Upper lobe of right lung (tissue), 1 donor: ENCODE measurements at regions not wholly inside any gene's neighbourhood (a gene's known extent, or its start where the extent isn't known, plus 50 kb on each side); places are given as distances from the start of the nearest gene placed in this dataset.

Experiments
- ATAC-seq: fragments of 200-7000 bp; cut with Tn5 transposase; one replicate; pipeline ENCODE4 v1.9.1; 2020; ENCODE audit warnings: mild to moderate bottlenecking, moderate library complexity
- DNase-seq: peaks from one replicate; pipeline ENCODE4 v3.0.0-alpha.2; 2020
- H3K27ac ChIP-seq: fragments of 200-600 bp; one replicate; pipeline ENCODE4 v1.8.0; 2022
- H3K27me3 ChIP-seq: fragments of 200-600 bp; one replicate; pipeline ENCODE4 v1.8.0; 2022; ENCODE audit warnings: mild to moderate bottlenecking
- H3K36me3 ChIP-seq: fragments of 200-600 bp; one replicate; pipeline ENCODE4 v1.8.0; 2022
- H3K4me1 ChIP-seq: fragments of 200-600 bp; one replicate; pipeline ENCODE4 v1.8.0; 2022
- H3K4me3 ChIP-seq: fragments of 200-600 bp; one replicate; pipeline ENCODE4 v1.8.0; 2022; ENCODE audit warnings: mild to moderate bottlenecking
- H3K9me3 ChIP-seq: fragments of 200-600 bp; one replicate; pipeline ENCODE4 v1.8.0; 2022
- CTCF ChIP-seq: fragments of 200-600 bp; IDR thresholded peaks from one replicate; pipeline ENCODE4 v1.8.0; 2022; ENCODE audit warnings: antibody characterized with exemption
- intact Hi-C: fragments of 100-400 bp; cut with DNase I; formaldehyde crosslinking; loops from one replicate; pipeline ENCODE4 v1.11.0; 2022
- donor health status: DM: no; HTN: yes; CAD: no; lungs with severe emphysema.

GRCh38 chr15:47218295-47218694 is 499.0 kb upstream of the SEMA6D start:
- ATAC-seq (no peak), DNase-seq (no peak)
- intact Hi-C loops, result no loop called here
- no peaks in the 10 kb centered on the region for H3K27me3 ChIP-seq
- no peak overlapping the region for H3K27ac ChIP-seq
- TF ChIP-seq CTCF, result no peak
- H3K4me3 ChIP-seq, result no peak overlapping the region
- no peaks in the 10 kb centered on the region for H3K9me3 ChIP-seq
- H3K4me1 ChIP-seq, result no peaks in the 10 kb centered on the region
- H3K36me3 ChIP-seq, result no peaks in the 10 kb centered on the region

- no peak for TF ChIP-seq CTCF
- DNase-seq (no peak), ATAC-seq (no peak)
- H3K27ac ChIP-seq, result no peak overlapping the region
- H3K4me1 ChIP-seq, result no peaks in the 10 kb centered on the region
- no peaks in the 10 kb centered on the region for H3K9me3 ChIP-seq
- no peaks in the 10 kb centered on the region for H3K36me3 ChIP-seq
- H3K4me3 ChIP-seq, result no peak overlapping the region
- intact Hi-C loops, result no loop called here
- no peaks in the 10 kb centered on the region for H3K27me3 ChIP-seq
Observed at GRCh38 chr15:47244361-47244760, 472.9 kb upstream of the SEMA6D start.

GRCh38 chr15:47246317-47246716 is 471.0 kb upstream of the SEMA6D start:
- Histone ChIP-seq H3K9me3 (no peaks in the 10 kb centered on the region), H3K27ac (no peak overlapping the region), H3K27me3 (no peaks in the 10 kb centered on the region), H3K36me3 (no peaks in the 10 kb centered on the region), H3K4me1 (no peaks in the 10 kb centered on the region), H3K4me3 (no peak overlapping the region)
- intact Hi-C loops, result no loop called here
- DNase-seq (no peak), ATAC-seq (no peak)
- TF ChIP-seq CTCF, result no peak

GRCh38 chr15:47258521-47258920 is 458.8 kb upstream of the SEMA6D start:
- Histone ChIP-seq H3K4me3 (no peak overlapping the region), H3K36me3 (no peaks in the 10 kb centered on the region), H3K27ac (no peak overlapping the region), H3K27me3 (no peaks in the 10 kb centered on the region), H3K9me3 (no peaks in the 10 kb centered on the region), H3K4me1 (no peaks in the 10 kb centered on the region)
- intact Hi-C loops, result no loop called here
- ATAC-seq (no peak), DNase-seq (no peak)
- no peak for TF ChIP-seq CTCF

GRCh38 chr15:47265686-47266085 is 451.6 kb upstream of the SEMA6D start:
- Histone ChIP-seq H3K27ac (no peak overlapping the region), H3K9me3 (no peaks in the 10 kb centered on the region), H3K27me3 (no peaks in the 10 kb centered on the region), H3K4me1 (no peaks in the 10 kb centered on the region), H3K36me3 (no peaks in the 10 kb centered on the region), H3K4me3 (no peak overlapping the region)
- intact Hi-C loops, result no loop called here
- ATAC-seq, result no peak
- no peak for DNase-seq
- no peak for TF ChIP-seq CTCF

- TF ChIP-seq CTCF, result no peak
- no peaks in the 10 kb centered on the region for H3K36me3 ChIP-seq
- no peak overlapping the region for H3K4me3 ChIP-seq
- H3K27ac ChIP-seq, result no peak overlapping the region
- ATAC-seq, result no peak
- no peaks in the 10 kb centered on the region for H3K4me1 ChIP-seq
- intact Hi-C loops, result no loop called here
- no peaks in the 10 kb centered on the region for H3K27me3 ChIP-seq
- DNase-seq, result no peak
- H3K9me3 ChIP-seq, result no peaks in the 10 kb centered on the region
Observed at GRCh38 chr15:47266566-47266965, 450.7 kb upstream of the SEMA6D start.
